Left lobe of liver (tissue), 2 donors: ENCODE measurements at regions not wholly inside any gene's neighbourhood (a gene's known extent, or its start where the extent isn't known, plus 50 kb on each side); places are given as distances from the start of the nearest gene placed in this dataset.

Experiments
- ATAC-seq: fragments of 200-7000 bp; cut with Tn5 transposase; one replicate; pipeline ENCODE4 v1.9.1; 2020; ENCODE audit warnings: mild to moderate bottlenecking, moderate library complexity
- DNase-seq: peaks from one replicate; pipeline ENCODE4 v3.0.0-alpha.2; 2020; ENCODE audit warnings: low spot score
- donor health status: DM: no; HTN: no; CAD: no; lungs with moderate emphysema.
- donor health status: DM: no; HTN: yes; CAD: no.

DNA sequence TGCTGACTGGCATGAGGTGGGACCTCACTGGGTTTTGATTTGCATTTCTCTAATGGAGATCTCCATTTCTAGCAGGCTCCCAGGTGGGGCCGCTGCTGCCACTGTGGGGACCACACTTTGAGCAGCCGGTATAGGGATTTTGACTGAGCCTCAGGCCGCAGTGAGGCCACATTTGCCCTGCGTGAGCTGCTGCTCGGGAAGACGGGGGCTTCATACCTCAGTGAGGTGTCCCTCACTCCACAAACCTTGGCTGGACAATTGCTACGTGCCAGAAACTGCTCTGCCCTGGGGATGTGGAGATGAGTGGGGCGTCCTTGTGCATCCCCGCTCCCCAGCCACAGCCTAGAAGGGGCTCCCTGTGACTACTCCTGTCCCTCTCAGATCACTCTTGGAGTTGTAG, 134.3 kb downstream of the ANKRD60 start:
- no peak for ATAC-seq
- peak; percentile 24 for DNase-seq

DNA sequence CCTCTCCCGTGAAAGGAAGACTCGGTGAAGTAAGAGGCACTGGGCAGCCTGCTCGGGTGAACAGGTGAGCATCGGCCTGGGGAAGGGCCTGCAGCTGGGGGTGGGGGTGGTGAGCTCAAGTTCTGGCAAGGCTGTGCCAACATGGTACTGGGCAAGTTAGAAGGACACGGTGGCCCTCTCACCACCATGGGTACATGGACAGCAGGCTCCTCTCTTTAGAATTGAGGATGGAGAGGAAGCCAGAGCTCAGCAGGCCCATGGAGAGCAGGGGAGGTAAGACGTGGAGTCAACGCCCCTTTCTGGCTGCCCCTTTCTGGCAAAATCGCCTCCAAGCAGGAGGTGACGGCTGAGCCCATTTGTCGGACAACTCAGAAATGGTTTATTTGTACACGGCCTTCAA, 135.6 kb downstream of the ANKRD60 start:
- DNase-seq = peak; percentile 28
- ATAC-seq = no peak

DNA sequence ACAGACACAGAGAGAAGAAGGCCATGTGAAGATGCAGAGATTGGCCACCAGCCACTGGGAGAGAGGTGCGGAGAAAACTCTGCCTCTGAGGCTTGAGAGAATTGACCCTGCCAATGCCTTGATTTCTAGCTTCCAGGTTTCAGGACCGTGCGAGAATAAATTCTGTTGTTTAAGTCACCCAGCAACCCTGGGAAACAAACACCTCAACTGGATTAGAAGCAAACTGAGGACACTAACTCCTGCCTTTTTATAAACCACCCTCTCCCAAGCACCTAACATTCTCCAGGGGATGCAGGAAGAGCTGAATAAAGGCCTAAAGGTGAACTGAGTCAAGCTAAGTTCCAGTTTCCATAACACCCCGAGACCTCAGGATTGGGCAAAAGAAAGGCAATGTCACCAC, 136.1 kb downstream of the ANKRD60 start:
- no peak for ATAC-seq

DNA sequence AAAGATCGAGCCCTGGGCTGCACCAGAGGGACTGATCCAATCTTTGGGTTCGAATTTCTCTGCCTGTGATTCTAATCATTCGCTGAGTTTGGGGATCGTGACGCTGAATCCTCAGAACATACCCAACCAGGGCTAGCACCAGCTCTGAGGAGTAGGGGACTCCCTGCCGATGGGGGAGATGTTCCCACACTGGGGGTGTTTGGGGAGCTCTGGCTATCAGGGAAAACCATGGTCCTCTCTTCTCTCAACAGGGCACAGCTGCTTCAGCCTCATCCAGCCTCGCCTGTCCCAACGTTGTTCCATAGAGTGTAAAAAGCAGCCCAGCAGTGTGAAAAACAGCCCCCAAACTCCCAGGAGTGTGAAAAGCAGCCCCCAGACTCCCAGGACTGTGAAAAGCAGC, 136.6 kb downstream of the ANKRD60 start:
- ATAC-seq (no peak), DNase-seq (no peak)

More for the DNA sequence above, 136.1 kb downstream of the ANKRD60 start:
- peak; percentile 2 for DNase-seq

DNA sequence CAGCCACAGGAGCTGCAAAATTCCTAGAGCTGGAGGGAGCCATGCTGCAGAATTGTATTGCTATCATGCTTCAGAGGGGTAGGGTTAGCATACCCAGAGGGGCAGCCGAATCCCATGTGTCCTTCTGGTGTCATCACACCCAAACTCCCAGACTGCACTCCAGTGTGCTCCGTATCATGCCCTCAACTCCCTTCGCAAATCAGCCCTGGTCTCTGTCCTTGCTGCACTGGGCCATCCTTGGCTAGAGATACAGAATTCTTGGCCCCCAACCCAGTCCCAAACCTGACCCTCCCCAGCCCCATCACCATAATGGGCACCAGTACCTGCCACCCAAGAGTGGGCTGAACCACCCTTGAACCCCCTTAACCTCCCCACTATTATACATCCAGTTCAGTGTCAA, 138.3 kb downstream of the ANKRD60 start:
- no peak for ATAC-seq

DNA sequence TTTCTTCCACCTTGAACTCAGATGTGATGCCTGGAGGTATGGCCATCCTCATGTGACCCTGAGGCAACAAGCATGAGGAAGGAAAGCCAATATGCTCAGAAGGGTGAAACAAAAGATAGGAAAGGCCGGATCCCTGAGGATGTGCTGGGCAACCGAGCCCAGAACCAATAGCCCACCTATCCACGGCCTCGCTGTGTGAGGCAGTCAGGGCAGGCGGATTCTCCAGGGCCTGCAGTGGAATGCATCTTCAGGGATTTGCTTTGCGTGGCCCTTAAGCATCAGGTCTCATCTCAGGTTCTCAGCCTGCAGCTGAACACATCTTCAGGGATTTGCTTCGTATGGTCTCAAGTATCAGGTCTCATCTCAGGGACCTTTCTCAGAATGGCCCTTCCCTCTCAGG, 139.8 kb downstream of the ANKRD60 start:
- DNase-seq (no peak), ATAC-seq (no peak)

More for the DNA sequence above, 138.3 kb downstream of the ANKRD60 start:
- DNase-seq = no peak

DNA sequence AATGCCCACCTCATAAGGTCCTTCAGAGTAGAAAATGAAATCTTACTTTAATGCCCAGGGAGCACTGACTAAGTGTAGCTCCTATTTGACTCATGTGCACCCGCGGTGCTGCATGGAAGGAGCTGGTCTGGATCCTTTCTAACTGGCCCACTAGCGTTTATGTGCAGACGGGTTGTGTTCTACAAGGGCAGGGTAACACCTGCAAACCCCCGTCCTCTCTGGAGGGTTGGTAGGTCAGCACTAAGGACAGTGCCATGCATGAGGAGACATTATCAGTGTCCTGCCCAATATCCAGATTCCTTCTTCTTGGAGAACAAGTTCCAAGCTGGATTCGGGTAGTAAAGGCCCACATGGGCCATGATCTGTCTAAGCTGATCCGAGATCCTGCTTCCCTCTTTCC, 140.3 kb downstream of the ANKRD60 start:
- no peak for DNase-seq
- no peak for ATAC-seq

DNA sequence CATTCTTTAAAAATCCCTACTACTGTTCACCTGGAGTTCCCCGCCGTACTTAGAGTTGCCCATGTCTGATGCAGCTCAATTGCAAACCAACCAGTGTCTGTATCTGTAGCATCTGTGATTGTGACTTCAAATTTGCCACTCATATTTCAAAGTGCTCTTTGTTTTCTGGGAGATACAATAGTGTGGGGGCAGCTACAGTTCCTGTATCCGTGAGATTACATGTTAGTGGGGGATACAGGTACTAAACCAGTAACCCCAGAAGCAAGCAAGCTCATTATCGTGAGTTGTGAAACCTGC, 140.9 kb downstream of the ANKRD60 start:
- no peak for ATAC-seq
- DNase-seq = peak; percentile 5

DNA sequence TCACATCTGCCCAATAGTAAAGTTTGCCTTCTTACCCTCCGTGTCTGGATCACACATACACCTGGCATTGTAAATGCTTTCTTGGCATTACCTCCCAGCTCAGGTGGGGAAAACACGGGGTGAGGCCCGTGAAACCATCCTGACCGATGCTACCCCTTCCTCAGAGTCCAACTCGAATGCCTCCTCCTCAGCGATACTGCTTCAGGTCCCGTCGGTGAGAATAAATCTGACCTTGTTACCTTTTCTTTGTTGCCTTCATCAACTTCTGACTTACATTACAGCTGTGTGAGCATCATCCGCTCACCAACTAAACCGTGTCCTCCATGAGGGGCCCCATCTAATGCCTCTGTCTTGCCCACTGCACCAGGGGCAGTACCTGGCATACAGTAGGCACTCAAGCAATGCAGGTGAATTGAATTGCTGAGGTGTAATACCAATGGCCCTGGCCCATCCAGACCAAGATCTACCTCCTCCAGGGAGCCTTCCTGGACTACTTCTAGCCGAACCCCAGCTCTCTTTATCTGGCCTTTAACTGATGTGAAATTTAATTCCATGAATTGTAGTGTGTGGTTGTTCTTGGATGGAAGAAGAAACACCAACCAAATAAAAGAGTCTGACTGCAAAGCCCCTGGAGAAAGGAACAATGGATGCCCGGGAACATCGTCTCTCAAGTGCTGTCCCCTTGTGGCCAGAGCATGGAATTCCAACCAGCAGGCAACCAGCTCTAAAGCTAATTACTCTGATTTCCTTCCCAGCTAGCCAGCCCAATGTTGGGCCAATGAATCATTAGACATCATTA, 141.5 kb downstream of the ANKRD60 start:
- DNase-seq = peak; percentile 44
- peak; percentile 65 for ATAC-seq

DNA sequence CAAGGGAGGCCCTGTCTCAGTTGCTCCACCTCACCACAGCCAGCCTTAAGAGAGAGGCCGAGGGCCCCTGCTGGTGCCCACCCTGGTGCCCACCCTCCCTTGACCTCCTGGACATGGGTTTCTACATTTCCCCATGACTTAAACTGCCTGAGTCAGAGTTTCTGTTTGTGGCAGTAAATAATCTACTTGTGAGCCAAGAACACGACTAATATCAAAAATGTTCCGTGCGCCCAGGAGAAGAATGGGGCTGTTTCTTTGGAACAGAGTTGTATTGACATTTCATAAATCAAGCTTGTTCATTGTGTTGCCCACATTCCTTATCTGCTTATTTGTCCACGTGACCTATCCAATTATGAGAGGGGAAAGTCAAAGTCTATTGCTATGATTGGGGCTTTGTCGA, 143.5 kb downstream of the ANKRD60 start:
- ATAC-seq = no peak
- DNase-seq = peak; percentile 3

DNA sequence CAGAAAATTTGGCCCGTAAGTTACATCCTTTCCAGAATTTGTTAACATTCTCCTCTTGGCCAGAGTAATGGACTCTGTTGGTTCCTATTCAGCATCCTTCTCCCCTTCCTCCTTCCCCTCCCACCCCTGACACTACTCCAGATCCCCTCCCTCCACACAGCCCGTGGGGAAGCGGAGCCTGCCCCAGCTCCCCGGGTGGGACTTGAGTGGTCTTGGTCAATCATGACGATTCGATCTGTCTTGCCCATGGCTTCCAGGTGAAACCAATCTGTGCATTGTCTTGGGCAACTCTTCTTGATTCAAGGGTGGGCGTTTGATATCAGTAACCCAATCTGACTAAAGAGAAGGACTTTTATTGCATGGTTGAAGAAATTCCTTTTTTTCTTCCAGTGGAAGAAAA, 143.9 kb downstream of the ANKRD60 start:
- DNase-seq = peak; percentile 18
- ATAC-seq = no peak

DNA sequence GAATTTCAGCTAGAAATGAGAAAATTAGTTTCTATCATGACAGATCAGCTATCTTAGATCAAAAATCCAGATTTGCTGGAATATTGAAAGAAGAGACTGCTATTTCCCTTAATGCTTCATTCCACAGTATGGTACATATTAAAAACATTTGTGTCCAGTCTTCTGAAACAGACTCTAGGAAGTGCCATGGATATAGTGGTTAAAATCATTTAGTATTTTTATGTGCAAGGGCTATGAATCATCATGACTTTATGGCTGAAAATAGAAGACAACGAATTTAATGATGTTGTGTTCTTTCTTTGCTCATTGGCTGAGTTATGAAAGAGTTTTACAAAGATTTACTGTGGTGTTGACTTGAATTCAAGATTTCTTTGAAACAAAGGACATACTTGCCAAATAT, 146.6 kb downstream of the ANKRD60 start:
- no peak for ATAC-seq

DNA sequence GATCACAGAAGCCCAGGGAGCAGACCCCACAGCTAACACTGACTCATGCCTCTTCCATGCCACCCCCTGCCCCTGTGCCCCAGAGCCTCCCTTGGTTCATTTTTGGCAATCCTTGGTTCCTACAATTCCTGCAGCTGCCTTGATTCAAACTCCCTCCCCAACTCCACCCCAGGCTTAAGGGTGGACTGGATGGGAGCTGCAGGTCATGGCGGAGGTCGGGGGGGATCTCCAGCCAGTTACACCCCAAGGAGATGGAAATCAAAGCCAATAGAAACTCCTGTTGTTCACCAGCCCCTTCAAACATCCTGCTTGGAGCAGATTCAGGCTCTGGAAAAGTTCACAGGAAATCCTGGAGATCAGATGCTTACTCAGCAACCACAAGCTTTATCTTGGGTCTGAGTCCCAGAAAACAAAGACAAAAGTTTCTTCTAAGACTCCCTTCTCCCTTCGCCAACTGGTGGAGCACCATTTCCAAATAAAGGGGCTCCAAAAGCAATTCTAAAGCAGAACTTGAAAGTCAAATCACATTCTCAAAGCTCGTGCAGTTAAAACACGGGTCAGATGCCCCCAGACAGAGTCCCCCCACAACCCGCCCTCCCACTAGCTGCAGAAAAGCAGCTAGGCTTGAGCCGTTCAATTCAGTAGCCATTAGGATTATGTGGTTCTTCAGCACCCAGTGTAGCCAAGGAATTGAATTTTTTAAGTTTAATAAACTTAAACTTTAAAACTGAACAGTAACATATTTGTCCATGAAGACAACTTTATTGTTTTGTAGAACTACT, 149.5 kb downstream of the ANKRD60 start:
- ATAC-seq (peak; percentile 23), DNase-seq (peak; percentile 19)

More for the DNA sequence above, 146.6 kb downstream of the ANKRD60 start:
- no peak for DNase-seq

DNA sequence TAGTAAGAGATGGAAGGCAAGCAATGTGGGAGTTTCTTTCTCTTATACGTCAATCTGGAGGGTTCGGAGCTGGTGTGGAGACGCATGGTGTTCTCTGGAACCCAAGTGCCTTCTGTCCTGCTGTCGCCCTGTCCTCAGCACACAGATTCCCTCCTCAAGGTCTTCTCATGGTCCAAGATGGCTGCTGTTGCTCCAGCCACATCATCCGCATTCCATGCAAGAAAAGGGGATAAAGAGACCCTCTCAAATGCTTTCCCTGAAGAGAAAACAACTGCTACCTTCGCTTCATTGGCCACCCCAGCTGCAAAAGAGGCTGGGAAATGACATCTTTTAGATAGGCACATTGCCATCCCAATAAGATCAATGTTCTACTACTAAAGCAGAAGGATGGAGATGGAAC, 151.2 kb downstream of the ANKRD60 start:
- ATAC-seq = no peak
- DNase-seq = no peak

DNA sequence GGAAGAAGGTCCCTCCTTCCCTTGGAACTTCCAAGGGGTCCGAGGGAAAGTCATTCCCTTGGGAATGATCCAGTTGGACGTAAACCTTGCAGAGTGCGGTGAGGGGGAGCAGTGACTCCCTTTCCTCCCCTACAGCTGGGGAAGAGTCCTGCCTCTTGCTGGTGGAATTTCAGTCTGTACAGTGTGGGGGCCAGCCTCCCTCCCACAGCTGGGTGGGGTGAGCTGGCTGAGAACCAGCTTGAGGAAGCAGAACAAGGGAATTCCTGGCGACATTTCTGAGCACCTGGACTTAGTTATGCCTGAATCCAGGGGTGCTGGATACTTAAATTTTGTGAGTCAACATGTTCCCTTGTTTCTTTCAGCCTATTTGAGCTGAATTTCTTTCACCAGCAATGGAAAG, 152.0 kb downstream of the ANKRD60 start:
- DNase-seq (no peak), ATAC-seq (no peak)

DNA sequence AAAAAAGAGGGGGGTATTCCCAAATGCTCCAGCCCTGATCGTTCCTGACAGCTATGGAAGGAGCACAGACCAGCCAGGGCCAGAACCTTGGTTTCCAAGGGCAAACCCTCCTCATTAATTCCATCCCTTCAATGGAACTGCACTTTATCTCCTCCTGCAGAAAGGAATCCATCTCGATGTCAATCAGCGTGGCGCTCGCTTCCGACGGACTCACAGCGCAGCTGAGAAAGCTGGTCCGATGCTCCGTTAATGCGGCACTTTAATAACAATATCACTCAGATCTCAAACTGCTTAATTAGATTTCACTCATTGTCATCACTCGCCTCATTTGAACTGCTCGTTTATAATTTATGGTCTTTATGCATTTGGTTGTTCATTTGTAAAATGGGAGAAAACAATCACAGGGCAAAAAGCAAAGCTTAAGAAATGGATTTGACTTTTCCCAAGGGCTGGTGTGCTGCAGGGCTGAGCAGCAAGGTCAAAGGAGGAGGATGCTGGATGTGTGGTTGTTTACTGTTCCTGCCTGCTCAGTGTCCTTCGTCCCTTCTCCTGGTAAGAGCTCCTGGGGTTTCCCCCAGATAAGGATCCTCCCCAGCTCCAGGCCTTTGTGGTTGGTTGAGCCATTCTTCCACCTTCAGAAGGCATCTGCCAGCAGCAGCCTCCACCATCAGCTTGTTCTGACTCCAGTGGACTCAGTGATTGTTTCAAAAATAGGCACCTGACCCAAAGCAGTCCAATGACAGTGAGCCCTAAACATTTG, 152.7 kb downstream of the ANKRD60 start:
- DNase-seq (no peak), ATAC-seq (no peak)

DNA sequence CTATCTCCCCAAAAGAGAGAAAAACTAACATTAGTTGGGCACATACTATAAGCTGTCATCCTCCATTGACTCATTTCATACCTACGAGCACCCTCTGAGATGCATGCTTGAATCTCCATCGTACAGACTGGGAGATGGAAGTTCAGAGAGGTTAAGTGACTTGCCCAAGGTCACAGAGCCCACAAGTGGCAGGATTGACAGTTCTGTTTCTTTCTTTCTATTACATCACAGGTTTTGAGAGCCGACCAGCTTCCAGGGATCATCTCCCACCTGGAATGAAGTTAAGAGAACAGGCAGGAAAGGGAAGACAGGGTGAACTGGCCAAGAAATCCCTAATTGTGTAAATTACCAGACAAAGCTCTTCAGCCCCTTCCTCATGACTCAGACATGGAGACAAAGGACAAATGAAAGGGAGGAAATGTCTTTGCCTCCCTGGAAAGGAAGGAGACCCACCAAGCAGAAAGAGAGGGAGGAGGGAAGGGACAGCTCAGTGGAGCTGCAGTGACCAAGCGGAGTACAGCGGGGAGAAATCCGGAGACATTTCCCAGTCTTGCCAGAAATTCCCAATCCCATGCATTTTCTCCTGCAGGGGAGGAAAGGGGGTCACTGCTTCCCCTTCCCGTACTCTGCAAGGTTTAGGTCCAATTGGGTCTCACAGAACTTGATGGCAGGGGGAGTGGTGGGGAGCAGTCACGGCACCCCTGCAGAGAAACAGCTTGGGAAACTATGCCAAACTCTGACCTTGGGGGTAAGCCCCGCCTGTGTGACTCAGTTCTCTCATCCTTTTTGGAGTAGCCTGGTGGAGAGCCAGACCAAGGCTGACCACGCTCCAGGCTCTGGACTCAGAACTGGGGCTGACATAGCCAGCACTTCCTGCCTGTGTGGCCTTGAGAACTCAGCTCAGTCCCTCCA, 154.3 kb downstream of the ANKRD60 start:
- ATAC-seq = no peak
- DNase-seq = no peak

DNA sequence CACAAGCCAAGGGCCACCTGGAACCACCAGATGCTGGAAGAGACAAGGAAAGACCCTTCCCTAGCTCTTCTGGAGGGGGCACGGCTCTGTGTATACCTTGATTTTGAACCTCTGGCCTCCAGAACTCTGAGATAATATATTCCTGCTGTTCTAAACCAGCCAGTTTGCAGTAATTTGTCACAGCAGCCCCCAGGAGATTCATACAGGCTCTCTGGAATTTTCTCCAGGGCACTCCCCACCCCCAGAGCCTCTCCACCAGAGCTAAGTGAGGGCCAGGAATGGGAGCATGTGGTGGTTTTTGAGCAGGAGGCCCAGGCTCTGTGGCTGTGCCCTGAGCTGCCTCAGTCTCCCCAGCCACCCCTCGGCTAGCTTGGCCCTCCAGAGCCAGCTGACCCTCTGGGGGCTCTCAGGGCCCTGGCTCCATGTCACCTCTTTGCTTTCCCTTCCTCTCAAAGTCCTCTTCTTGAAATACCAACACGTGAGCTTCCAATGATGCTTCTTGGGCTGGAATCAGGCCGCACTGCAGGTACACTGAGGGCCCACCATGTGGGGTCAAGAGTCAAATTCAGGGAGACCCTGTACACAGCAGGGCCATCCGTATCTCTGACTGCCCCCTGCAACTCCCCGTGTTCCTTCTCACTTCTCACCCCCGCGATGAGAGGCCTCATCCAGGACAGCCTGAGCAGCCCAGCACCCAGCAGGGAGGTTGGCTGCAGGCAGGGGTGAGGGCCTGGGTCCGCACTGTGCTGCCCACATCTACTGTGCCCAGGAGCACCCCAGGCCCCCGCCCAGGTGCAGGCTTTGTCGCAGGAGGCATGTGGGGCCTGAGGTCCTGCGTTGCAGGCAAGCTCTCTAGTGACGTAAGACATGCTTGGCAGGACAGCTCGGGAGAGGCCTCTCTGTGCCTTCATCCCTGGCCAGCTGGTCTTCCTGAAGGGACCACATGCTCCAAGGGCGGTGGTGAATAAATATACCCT, 155.5 kb downstream of the ANKRD60 start:
- ATAC-seq (no peak), DNase-seq (peak; percentile 33)

DNA sequence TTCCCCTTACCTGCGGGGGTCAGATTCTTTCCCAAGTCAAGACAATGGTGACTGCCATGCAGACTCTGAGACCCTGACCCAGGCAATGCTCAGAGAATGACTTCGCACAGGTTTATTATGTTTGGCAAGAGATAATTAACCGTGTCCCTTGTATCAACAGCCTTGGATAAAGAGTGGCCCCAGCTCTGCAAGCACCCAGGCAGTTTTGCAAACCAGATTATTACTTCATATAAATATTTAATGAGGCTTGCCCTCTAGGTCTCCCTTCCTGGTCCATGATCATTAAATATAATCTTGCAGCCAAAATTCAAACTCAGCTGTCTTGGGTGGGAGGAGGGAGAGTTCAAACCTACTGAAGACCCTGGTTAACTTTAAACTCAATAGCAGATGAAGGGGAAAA, 156.5 kb downstream of the ANKRD60 start:
- ATAC-seq (no peak), DNase-seq (no peak)
